ENCODE measurements at regions not wholly inside any gene's neighbourhood (a gene's known extent, or its start where the extent isn't known, plus 50 kb on each side); places are given as distances from the start of the nearest gene placed in this dataset.

DNA sequence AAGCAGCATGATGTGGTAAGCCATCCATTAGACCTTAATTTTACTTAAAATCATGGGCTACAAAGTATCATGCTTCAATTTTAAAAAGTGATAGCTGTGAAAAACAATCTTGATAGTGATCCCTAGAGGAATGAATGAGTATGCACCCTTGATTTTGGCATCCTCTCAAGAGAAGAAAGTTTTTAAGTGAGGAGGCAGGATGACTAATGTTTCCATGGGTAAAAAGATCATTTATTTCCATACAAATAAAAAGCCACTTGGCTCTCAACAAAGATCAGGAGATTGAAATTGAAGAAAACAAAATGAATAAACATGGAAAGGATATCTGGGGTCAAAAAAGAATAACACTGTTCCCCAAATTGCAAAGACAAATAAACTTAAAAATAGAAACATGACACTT, 305.4 kb downstream of the MEX3B start:
- Mint-ChIP-seq H3K9me3 (peaks cover 11 to 15% of the 10 kb centered on the region in 2 experiments; a peak in 4 of 5 replicates), H3K27me3 (ENCODE audit: low read depth) (no peaks in the 10 kb centered on the region), H3K4me3 (no peak overlapping the region), H3K27ac (no peak overlapping the region), H3K4me1 (peaks cover 0 to 6% of the 10 kb centered on the region in 2 experiments; a peak in 2 of 4 replicates), H3K36me3 (ENCODE audit: insufficient read depth in 1 of 3, low read depth in 3 of 3) (peaks cover 12 to 23% (median 22%) of the 10 kb centered on the region in 3 experiments; a peak in 6 of 7 replicates)
- Histone ChIP-seq H2BK5ac (ENCODE audit: insufficient read length, low read length) (no peak overlapping the region), H3K79me2 (ENCODE audit: insufficient read depth, low read length) (0 out of 2 replicates have a peak, but pooled peaks cover 2% of the 10 kb centered on the region), H3K27ac (ENCODE audit: insufficient read length, low read depth, low read length) (no peak overlapping the region), H3K4me2 (ENCODE audit: insufficient read depth, insufficient read length, low read length) (no peak overlapping the region), H4K20me1 (ENCODE audit: control insufficient read depth, insufficient read depth, insufficient read length) (no peaks in the 10 kb centered on the region), H2BK120ac (ENCODE audit: low read depth, low read length, poor library complexity, severe bottlenecking) (no peak overlapping the region), H3K27me3 (ENCODE audit: insufficient read depth, low read length) (no peaks in the 10 kb centered on the region), H4K8ac (replicated peaks; ENCODE audit: insufficient read length, low read depth, low read length) (no peak overlapping the region), H2BK12ac (ENCODE audit: insufficient read length, low read depth, low read length) (no peak overlapping the region), H2BK15ac (ENCODE audit: low read depth, low read length) (no peak overlapping the region), H3K9ac (ENCODE audit: extremely low read depth, insufficient read length, low read length) (no peak overlapping the region), H3K9me3 (ENCODE audit: control insufficient read depth, low read depth, low read length) (no peaks in the 10 kb centered on the region), H4K5ac (ENCODE audit: insufficient read length, low read depth, low read length) (no peak overlapping the region), H3K4ac (ENCODE audit: low read depth, low read length) (no peak overlapping the region), H2AFZ (ENCODE audit: low read length) (no peak overlapping the region), H3K56ac (ENCODE audit: insufficient read length, low read depth, low read length) (no peak overlapping the region), H3K79me1 (ENCODE audit: insufficient read depth, low read depth, low read length, poor library complexity, severe bottlenecking) (no peaks in the 10 kb centered on the region), H3T11ph (ENCODE audit: low read length) (no peak overlapping the region), H3K4me1 (ENCODE audit: insufficient read depth, low read length) (no peaks in the 10 kb centered on the region), H2AK5ac (ENCODE audit: insufficient read length, low read length) (no peak overlapping the region), H3K14ac (ENCODE audit: insufficient read depth, low read length) (no peak overlapping the region), H3K23ac (ENCODE audit: insufficient read length, low read depth, low read length) (no peak overlapping the region), H2BK20ac (ENCODE audit: low read depth, low read length, poor library complexity, severe bottlenecking) (no peak overlapping the region), H3K18ac (ENCODE audit: insufficient read length, low read depth, low read length) (no peak overlapping the region), H3K23me2 (ENCODE audit: insufficient read length, low read depth, low read length, poor library complexity, severe bottlenecking) (no peaks in the 10 kb centered on the region), H4K91ac (ENCODE audit: insufficient read length, low read depth, low read length) (no peak overlapping the region)
- TF ChIP-seq, protein P1, sequence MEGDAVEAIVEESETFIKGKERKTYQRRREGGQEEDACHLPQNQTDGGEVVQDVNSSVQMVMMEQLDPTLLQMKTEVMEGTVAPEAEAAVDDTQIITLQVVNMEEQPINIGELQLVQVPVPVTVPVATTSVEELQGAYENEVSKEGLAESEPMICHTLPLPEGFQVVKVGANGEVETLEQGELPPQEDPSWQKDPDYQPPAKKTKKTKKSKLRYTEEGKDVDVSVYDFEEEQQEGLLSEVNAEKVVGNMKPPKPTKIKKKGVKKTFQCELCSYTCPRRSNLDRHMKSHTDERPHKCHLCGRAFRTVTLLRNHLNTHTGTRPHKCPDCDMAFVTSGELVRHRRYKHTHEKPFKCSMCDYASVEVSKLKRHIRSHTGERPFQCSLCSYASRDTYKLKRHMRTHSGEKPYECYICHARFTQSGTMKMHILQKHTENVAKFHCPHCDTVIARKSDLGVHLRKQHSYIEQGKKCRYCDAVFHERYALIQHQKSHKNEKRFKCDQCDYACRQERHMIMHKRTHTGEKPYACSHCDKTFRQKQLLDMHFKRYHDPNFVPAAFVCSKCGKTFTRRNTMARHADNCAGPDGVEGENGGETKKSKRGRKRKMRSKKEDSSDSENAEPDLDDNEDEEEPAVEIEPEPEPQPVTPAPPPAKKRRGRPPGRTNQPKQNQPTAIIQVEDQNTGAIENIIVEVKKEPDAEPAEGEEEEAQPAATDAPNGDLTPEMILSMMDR (conservative IDR thresholded peaks at IDR 0.05), result no peak
- DNase-seq, result no peak

Data from H9 (cell line).